Choroid plexus epithelial cell (primary cell): ENCODE measurements at regions not wholly inside any gene's neighbourhood (a gene's known extent, or its start where the extent isn't known, plus 50 kb on each side); places are given as distances from the start of the nearest gene placed in this dataset.
A peak's percentile ranks its signal among the peaks of the same experiment; 100 is the strongest.
"Not testable (repeated sequence)": the region's sequence is repeated elsewhere in the genome, so short reads cannot be mapped to it uniquely, and the experiment has no call there.

Source experiments
- DNase-seq: peaks from one replicate; pipeline ENCODE4 v3.0.0-alpha.2; 2010; ENCODE audit warnings: low read depth
- H3K4me3 ChIP-seq: 2 replicates; pipeline ENCODE4 v1.5.1; 2011; ENCODE audit warnings: low read depth, mild to moderate bottlenecking, control low read depth, low read length, moderate library complexity
- TF ChIP-seq, protein P1 (sequence below): conservative IDR thresholded peaks from 2 replicates; pipeline ENCODE4 v1.5.1; 2011; ENCODE audit warnings: low read depth, mild to moderate bottlenecking, control low read depth, inconsistent platforms, low read length, moderate library complexity

DNA sequence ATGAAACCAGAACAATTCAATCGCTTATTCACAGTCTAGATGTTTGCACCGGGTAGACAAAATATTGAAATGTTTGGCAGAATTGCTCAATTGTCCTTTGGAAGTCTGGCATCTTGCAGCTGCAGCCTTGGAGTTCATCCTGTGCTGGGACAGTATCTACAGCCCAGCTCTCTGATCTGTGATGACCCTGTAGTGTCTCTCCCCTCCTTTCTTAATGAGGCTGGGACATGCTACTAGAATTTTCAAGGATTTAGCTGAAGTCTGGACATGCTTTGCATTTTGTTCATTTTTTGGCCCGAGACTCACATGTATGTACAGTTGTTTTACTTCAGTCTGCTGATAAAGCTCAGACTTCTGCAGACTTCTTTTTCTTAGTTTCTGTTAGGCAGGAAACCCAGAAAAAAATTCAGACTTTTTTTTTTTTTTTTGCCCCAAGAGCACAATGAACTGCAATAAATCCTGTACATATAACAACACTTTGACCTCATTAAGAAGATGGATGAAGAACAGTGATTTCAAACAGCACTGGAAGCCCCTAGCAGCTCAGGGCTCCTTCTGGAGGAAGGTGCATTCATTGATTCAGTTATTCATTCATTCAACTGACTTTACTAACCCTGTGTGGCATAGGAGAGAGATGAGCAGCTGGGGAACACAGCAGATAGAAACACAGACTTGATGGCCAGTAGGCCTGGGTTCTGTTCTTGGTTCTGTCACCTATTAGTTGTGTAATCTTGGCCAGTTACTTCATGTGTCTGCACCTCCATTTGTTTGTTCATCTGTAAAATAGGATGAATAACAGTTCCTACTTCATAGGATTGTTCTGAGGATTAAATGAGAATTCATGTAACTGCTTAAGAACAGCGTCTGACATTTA lies 210.0 kb downstream of the MAP2K4 start:
- peak; percentile 5 for DNase-seq
- TF ChIP-seq, protein P1, sequence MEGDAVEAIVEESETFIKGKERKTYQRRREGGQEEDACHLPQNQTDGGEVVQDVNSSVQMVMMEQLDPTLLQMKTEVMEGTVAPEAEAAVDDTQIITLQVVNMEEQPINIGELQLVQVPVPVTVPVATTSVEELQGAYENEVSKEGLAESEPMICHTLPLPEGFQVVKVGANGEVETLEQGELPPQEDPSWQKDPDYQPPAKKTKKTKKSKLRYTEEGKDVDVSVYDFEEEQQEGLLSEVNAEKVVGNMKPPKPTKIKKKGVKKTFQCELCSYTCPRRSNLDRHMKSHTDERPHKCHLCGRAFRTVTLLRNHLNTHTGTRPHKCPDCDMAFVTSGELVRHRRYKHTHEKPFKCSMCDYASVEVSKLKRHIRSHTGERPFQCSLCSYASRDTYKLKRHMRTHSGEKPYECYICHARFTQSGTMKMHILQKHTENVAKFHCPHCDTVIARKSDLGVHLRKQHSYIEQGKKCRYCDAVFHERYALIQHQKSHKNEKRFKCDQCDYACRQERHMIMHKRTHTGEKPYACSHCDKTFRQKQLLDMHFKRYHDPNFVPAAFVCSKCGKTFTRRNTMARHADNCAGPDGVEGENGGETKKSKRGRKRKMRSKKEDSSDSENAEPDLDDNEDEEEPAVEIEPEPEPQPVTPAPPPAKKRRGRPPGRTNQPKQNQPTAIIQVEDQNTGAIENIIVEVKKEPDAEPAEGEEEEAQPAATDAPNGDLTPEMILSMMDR, result no peak
- no peak overlapping the region for H3K4me3 ChIP-seq

GRCh38 chr17:12231355-12231682 lies 210.6 kb downstream of the MAP2K4 start:
- H3K4me3 ChIP-seq, result no peak overlapping the region

DNA sequence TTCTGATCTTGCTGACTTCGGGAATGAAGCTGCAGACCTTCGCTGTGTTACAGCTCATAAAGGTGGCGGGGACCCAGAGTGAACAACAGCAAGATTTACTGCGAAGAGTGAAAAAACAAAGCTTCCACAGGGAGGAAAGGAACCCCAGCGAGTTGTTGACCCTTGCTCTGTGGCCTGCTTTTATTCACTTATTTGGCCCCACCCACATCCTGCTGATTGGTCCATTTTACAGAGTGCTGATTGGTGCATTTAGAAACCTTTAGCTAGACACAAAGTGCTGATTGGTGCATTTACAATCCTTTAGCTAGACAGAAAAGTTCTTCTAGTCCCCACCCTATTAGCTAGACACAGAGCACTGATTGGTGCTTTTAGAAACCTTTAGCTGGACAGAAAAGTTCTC lies 218.3 kb downstream of the MAP2K4 start:
- not testable (repeated sequence) for H3K4me3 ChIP-seq, DNase-seq

More at GRCh38 chr17:12231355-12231682, 210.6 kb downstream of the MAP2K4 start:
- DNase-seq, result no peak
- TF ChIP-seq, protein P1, result no peak

- no peak for DNase-seq
- no peak overlapping the region for H3K4me3 ChIP-seq
Measured at GRCh38 chr17:12242345-12242954, 221.8 kb downstream of the MAP2K4 start.

DNA sequence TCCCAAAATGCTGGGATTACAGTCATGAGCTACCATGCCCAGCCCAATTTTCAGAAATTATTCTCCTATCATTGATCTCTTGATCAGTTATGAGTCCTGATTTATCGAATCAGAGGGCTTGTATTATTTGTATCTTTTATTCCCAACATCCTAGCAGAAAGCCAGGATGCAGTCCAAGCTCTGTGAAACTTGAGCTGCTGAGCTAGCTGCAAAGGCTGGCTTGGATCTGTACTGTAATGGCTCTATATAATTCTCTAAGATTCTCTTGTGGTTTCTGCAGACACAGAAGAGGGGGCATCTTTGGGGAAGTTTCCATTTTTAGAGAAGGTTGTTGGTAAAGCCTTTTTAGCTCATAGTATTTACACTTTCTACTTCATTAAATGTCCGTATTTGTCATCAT lies 227.1 kb downstream of the MAP2K4 start:
- no peak for DNase-seq

More at GRCh38 chr17:12242345-12242954, 221.8 kb downstream of the MAP2K4 start:
- TF ChIP-seq, protein P1, result no peak

DNA sequence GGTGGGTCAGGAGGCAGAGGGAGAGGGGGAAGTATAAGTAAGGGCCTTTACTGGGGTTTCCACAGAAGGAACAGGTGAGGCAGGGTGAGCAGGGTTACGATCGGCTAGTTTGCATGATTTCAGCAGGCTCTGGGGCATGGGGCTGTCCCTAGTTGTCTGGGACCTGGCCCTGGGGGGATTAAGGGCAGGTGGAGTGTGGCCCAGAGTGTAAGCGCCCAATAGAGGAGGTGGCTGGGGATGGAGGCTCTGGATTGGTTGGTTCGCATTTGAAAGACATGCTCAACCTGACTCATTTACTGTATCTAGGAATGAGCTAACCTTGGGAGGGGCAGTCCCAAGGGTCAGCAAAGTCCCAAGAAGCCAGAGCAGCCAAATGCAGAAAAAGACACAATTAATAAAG lies 230.3 kb downstream of the MAP2K4 start:
- H3K4me3 ChIP-seq, result no peak overlapping the region
- no peak for DNase-seq
- TF ChIP-seq, protein P1, result no peak

More for the DNA sequence above, 227.1 kb downstream of the MAP2K4 start:
- TF ChIP-seq, protein P1, result no peak
- H3K4me3 ChIP-seq, result no peak overlapping the region

GRCh38 chr17:12252462-12252861 lies 231.8 kb downstream of the MAP2K4 start:
- TF ChIP-seq, protein P1, result no peak
- no peak for DNase-seq

More at GRCh38 chr17:12252462-12252861, 231.8 kb downstream of the MAP2K4 start:
- no peak overlapping the region for H3K4me3 ChIP-seq
